Stimulated activated CD8-positive, alpha-beta memory T cell treated with anti-CD3 and anti-CD28 coated beads, Interleukin-12 subunit alpha, Interleukin-12 subunit beta, amount 100 ng/mL, for 4 hours (primary cell): ENCODE measurements at regions not wholly inside any gene's neighbourhood (a gene's known extent, or its start where the extent isn't known, plus 50 kb on each side); places are given as distances from the start of the nearest gene placed in this dataset.

Experiments used
- DNase-seq: peaks from one replicate; pipeline ENCODE4 v3.0.0-alpha.2; 2020; ENCODE audit warnings: low read depth

DNA sequence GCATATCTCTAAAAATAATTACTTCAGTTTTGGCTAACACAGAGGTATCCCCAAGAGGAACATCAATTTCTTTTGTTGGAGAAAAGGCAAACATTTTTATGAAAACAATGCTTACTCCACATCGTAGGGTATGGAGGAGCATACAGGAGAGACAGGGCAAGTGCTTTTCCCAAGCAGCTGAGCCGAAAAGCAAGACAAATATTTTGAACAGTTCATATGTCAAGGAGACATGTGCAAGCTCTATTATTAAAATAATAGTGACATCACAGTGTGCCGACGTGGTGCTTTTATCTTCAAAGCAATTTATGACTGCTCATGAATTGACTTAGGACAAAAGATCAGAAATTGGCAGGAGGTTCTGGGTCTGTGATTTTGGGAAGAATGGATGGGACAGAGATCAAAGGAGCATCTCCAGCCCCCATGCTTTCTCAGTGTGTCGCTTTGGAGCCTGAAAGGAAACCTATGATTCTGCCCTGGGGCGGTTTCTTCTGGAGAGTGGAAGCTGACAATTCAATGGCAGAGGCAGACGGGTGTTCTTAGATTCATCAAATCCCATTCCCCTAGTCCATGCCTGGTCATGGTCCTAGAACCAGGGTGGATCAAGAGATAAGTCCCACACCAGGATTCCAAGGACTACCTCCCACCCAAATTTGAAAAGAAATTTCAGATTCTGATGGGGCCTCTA is 97.1 kb downstream of the JCAD start:
- DNase-seq = no peak

- no peak for DNase-seq
Measured at GRCh38 chr10:29961351-29961750, 98.0 kb downstream of the JCAD start.

GRCh38 chr10:29960261-29960660 is 99.1 kb downstream of the JCAD start:
- no peak for DNase-seq

GRCh38 chr10:29959586-29959985 is 99.8 kb downstream of the JCAD start:
- DNase-seq = no peak

- no peak for DNase-seq
Measured at GRCh38 chr10:29958440-29958839, 100.9 kb downstream of the JCAD start.

DNA sequence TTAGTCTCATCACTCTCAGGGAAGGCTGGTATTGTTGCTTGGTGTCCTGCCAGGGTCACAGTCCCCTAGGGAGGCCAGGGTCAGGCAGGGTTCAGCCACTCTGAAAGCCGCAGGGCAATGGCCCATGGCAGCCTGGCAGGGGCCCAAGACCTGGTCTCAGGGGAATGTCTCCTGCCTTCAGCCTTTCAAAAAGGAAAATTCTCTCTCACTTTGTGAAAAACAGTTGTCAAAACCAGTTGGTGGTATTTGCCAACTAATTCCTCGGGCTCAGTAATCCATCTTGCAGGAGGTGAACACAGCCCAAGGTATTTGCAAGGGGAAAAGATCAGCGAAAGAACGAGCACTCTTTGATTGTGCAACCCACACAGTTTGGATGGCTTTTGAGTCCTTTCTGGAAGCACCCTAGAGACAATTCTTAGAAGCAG is 101.5 kb downstream of the JCAD start:
- DNase-seq = no peak

- DNase-seq = no peak
Measured at GRCh38 chr10:29957236-29957635, 102.2 kb downstream of the JCAD start.

GRCh38 chr10:29956335-29956924 is 103.0 kb downstream of the JCAD start:
- DNase-seq = no peak

- DNase-seq = no peak
Measured at GRCh38 chr10:29955329-29955935, 104.0 kb downstream of the JCAD start.

DNA sequence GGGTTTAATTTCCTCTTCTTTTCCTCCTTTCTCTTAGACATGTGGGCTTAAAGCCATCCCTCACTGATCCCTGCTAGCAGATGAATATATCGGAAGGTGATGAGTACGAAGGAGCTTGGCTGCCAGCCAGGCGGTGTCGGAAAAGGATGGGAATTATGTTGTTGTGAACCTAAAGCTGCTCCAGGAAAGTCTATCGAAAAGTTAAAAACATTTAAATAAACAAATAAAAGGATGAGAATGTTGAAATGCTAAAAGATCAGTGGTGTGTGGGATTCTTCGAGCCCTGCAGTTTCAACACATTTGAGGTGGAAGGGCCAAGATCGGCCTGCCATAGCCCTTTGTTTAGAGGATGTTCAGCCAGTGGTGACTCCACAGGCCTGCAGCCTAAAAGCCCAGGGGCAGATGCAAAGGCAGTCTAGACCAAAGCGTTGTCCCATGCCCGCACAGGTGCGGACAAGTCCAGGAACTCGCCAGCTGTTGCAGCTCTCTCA is 107.9 kb downstream of the JCAD start:
- no peak for DNase-seq

DNA sequence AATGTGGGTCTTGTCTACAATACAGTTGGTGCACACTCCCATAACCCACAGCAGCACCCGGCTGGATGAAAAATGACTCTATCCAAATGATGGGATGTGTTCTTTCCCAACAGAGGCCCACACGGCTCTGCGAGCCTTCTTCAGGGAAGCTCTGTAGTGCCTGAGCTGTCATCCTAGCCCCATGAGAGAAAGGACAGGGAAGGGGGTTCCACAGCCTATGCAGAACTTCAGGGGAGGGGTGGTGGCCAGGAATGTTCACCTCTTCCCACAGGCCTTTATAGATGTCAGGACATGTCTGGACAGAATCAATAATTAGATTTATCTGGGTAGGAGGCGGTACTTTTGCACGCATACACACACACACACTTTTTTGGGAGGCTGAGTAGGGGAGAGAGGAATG is 109.0 kb downstream of the JCAD start:
- DNase-seq = no peak

DNA sequence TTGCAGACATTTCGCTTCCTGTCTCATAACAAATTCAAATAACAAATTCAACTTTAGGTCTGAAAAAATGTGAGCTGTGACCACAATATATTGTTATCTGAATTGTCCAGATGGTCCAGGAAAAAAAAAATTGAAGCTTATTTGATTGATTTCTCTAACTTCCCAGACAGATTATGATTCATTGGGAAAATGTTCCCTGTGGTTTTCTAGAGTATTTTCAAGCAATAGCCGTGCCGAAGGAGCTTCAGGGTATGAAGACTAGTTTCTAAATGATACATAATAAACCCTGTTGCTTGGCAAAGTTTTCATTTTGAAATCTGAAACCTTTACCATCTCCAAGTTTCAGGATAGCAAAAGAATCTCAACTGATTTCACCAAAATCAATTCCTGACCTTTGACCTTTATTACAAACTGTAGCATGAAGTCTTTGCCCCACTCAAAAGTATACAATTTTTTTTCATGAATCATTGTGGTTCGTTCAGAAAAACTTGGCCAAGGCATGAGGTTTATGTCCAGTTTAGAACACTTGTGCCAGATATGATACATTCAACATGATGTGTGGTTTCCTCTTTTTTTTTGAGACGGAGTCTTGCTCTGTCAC is 109.9 kb downstream of the JCAD start:
- no peak for DNase-seq

DNA sequence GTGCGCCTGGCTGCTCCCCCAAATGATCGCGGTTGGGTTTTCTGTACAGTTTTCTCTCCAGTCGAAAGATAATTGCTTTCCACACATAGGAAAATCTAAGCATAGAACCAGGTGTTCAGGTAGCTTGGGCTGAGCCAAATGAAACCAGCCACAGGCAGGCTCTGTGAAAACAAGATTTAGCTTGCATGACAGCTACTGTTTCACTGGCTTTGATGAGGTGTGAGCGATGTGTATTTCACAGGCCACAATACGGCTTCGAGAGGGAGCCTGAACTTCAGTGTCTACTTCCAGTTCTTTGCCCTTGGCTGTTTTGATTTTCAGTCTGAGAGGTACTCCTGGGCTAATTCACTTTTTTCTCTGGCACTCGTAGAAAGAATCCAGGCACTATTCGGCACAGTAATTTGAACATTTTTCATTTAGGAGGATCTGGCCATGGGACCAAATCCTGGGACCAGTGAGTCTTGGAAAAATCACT is 110.5 kb downstream of the JCAD start:
- no peak for DNase-seq

DNA sequence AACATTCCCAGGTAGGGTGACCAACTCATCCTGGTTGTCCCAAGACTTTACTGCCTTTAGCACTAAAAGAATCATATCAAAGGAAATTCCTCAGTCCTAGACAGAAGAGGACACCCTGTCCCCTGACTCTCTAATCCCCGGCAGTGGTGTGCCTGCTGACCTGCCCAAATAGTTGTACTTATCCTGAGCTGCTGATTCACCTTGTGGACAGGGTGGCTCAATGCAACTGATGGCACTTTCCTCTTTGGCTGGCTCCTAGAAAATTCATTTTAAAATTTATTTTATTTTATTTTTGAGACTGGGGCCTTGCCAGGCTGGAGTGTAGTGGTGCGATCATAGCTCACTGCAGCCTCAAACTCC is 111.7 kb downstream of the JCAD start:
- no peak for DNase-seq

DNA sequence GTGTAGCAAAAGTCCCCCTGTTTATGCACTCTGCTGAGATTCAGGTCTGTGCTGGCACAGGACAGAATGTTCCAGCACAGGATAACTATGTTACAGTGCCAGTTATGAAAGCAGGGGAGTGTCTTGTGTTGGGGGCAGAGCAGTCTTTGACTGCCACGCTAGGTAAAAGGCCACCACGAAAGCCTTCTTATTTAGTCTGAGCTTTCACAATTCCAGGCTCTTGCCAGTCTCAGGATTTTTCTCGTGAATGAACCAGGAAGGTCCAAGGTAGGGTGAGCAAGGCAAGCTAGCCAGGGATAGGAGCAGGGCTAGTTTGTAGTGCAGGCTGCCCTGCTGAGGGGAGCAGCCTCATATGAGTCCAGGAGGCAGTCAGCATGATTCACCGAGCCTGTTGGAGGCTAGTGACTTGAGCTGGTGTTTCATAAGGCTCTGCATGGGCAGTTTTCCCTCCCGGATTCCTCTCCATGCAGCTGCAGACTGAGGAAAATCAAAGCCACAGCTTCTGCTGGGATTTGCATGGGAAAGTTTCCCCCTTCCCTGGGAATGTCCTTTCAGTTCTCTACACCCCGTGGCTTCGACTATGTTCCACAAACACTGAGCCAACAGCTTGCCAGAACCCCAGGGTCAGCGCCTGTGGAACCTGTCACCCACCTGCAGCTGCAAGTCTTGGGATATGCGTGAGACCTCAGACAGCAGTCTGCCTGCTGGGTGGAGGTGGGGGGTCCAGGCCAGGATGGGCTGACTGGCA is 112.3 kb downstream of the JCAD start:
- no peak for DNase-seq

- no peak for DNase-seq
Measured at GRCh38 chr10:29946614-29946952, 112.8 kb downstream of the JCAD start.

DNA sequence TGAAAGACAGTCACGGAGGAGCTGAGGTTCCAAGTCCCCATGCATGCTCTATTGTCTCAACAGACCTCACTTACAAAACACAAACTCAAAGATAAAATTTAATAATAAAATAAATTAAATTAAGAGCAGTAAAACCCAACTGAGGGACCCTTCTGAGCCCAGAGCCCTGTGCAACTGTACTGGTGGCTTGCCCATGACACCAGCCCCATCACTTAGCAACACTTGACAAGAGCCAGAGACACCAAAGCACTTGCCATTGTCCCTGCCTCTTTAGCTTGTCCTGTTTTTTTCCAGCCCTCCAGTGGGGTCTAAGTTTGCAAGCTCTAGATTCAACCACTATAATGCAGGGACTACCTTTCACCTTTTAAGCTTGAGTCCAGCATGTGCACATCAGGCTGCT is 117.9 kb downstream of the JCAD start:
- DNase-seq = no peak

DNA sequence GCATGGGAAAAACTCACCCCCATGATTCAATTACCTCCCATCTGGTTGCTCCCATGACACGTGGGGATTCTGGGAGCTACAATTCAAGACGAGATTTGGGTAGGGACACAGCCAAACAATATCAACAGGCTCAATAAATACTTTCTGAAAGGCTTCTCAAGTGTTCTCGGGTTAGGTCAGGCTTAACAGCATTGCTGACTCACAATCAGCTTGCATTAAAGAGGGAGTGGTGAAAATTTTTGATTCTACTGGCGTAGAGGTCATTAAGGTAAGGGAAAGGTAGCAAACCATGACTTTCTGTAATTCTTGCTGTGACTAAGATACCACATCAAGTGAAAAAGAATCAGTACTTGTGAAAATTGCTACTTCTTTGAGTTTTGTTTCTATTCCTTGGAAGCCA is 126.4 kb downstream of the JCAD start:
- DNase-seq = no peak

DNA sequence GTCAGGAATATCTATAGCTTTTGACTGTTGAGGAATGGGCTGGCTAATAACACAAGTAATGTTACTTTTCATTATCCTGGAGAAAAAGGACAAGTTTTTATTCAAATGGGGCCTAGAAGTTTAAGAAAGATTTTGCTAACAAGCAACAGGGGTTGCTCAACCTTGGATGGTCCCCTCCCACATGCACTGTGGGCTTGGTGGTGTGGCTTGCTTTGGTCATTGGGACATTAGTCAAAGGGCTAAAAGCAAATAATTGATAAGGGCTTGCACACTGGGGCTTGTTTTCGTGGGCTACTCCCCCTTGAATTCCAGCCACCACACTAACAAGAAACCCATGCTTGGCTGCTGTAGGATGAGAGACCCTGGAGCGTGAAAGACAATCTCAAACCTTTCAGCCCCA is 127.6 kb downstream of the JCAD start:
- DNase-seq = no peak

GRCh38 chr10:29929006-29929405 is 130.4 kb downstream of the JCAD start:
- DNase-seq = no peak

- DNase-seq = no peak
Measured at GRCh38 chr10:29926693-29927048, 132.7 kb downstream of the JCAD start.
